Stimulated activated CD8-positive, alpha-beta memory T cell treated with anti-CD3 and anti-CD28 coated beads, Interleukin-12 subunit alpha, Interleukin-12 subunit beta, amount 100 ng/mL, for 1 hour (primary cell): ENCODE measurements at regions not wholly inside any gene's neighbourhood (a gene's known extent, or its start where the extent isn't known, plus 50 kb on each side); places are given as distances from the start of the nearest gene placed in this dataset.
A peak's percentile ranks its signal among the peaks of the same experiment; 100 is the strongest.
"Not testable (repeated sequence)": the region's sequence is repeated elsewhere in the genome, so short reads cannot be mapped to it uniquely, and the experiment has no call there.

Experiments used
- DNase-seq: peaks from one replicate; pipeline ENCODE4 v3.0.0-alpha.2; 2020; ENCODE audit warnings: low read depth

GRCh38 chr11:14573539-14574057 lies 53.4 kb upstream of the PSMA1 start:
- DNase-seq, result not testable (repeated sequence)

- DNase-seq, result no peak
Observed at GRCh38 chr11:14577292-14577691, 57.1 kb upstream of the PSMA1 start.

GRCh38 chr11:14577835-14578529 lies 57.8 kb upstream of the PSMA1 start:
- DNase-seq, result no peak

GRCh38 chr11:14578541-14578956 lies 58.4 kb upstream of the PSMA1 start:
- DNase-seq, result peak; percentile 56

GRCh38 chr11:14579646-14580045 lies 59.5 kb upstream of the PSMA1 start:
- DNase-seq, result no peak

- DNase-seq, result no peak
Observed at GRCh38 chr11:14582793-14583192, 60.8 kb upstream of the PDE3B start.

- no peak for DNase-seq
Observed at GRCh38 chr11:14583252-14584034, 60.2 kb upstream of the PDE3B start.

GRCh38 chr11:14584035-14584363 lies 59.6 kb upstream of the PDE3B start:
- DNase-seq, result no peak

GRCh38 chr11:14584595-14584994 lies 59.0 kb upstream of the PDE3B start:
- DNase-seq, result no peak

GRCh38 chr11:14585438-14585837 lies 58.2 kb upstream of the PDE3B start:
- DNase-seq, result no peak

- DNase-seq, result no peak
Observed at GRCh38 chr11:14587258-14587657, 56.3 kb upstream of the PDE3B start.

GRCh38 chr11:14588681-14589080 lies 54.9 kb upstream of the PDE3B start:
- no peak for DNase-seq

GRCh38 chr11:14589421-14589820 lies 54.2 kb upstream of the PDE3B start:
- no peak for DNase-seq

- DNase-seq, result not testable (repeated sequence)
Observed at GRCh38 chr11:14591046-14591445, 52.6 kb upstream of the PDE3B start.

- DNase-seq, result no peak
Observed at GRCh38 chr11:14593671-14594070, 49.9 kb upstream of the PDE3B start.
